Ovary (tissue), 7 donors: ENCODE measurements at regions not wholly inside any gene's neighbourhood (a gene's known extent, or its start where the extent isn't known, plus 50 kb on each side); places are given as distances from the start of the nearest gene placed in this dataset.

Source experiments
- DNase-seq, 5 donors: peaks; one replicate each; pipeline ENCODE4 v3.0.0-alpha.2; 2019 to 2020
- H3K27ac ChIP-seq, 2 donors: fragments of 200-600 bp; one replicate each; pipeline versions ENCODE4 v1.5.1 to v1.8.0; 2019 to 2022
- H3K27me3 ChIP-seq: fragments of 200-600 bp; one replicate; pipeline ENCODE4 v1.8.0; 2022
- H3K36me3 ChIP-seq: fragments of 200-600 bp; sonication (generic); one replicate; pipeline ENCODE4 v1.5.1; 2019
- H3K4me1 ChIP-seq: one replicate; pipeline ENCODE4 v1.8.1; 2013; ENCODE audit warnings: mild to moderate bottlenecking, moderate library complexity; ENCODE audit not compliant: insufficient read depth
- H3K4me3 ChIP-seq: fragments of 200-600 bp; sonication (generic); one replicate; pipeline ENCODE4 v1.5.1; 2017
- H3K9me3 ChIP-seq, 2 donors: fragments of 200-600 bp in 1 of 2; sonication (generic) in 1 of 2; one replicate each; pipeline versions ENCODE4 v1.5.1 to v1.8.1; 2013 to 2019; ENCODE audit warnings: mild to moderate bottlenecking in 1 of 2, moderate library complexity in 1 of 2
- EP300 ChIP-seq: sonication (generic); formaldehyde crosslinking; IDR thresholded peaks from one replicate; pipeline ENCODE4 v1.6.1; 2017; ENCODE audit warnings: antibody characterized with exemption
- POLR2A ChIP-seq: fragments of 450-650 bp; IDR thresholded peaks from one replicate; pipeline ENCODE4 v1.6.1; 2017; ENCODE audit warnings: antibody characterized with exemption, mild to moderate bottlenecking, moderate library complexity
- WGBS, 3 donors: extraction: QIAGEN DNeasy Blood & Tissue Kit in 1 of 3; methylation state at CpG; one replicate each; pipeline versions ENCODE4 v1.1.5 to v1.1.7; 2013 to 2017; 5-methylcytosine and 5-hydroxymethylcytosine counted together
- intact Hi-C, 4 donors: fragments of 100-400 bp; cut with DNase I; formaldehyde crosslinking; loops; one replicate each; pipeline versions ENCODE4 v1.11.0 to v1.15.1; 2022 to 2023
- TF ChIP-seq, protein P1 (sequence below), 3 donors: fragments of 450-650 bp in 2 of 3; fragments of 200-600 bp in 1 of 3; IDR thresholded peaks; one replicate each; pipeline versions ENCODE4 v1.5.1 to v1.8.0; 2016 to 2022; ENCODE audit warnings: antibody characterized with exemption in 3 of 3, mild to moderate bottlenecking in 1 of 3
- donor health status: DM: no; HTN: no; CAD: no; lungs with moderate emphysema.
- donor health status: DM: no; HTN: no; CAD: no.
- donor health status: Bipolar disorder and iron deficiency.
- donor health status: DM: no; HTN: no; CAD: no.
- donor health status: DM: yes; HTN: yes; CAD: no.

DNA sequence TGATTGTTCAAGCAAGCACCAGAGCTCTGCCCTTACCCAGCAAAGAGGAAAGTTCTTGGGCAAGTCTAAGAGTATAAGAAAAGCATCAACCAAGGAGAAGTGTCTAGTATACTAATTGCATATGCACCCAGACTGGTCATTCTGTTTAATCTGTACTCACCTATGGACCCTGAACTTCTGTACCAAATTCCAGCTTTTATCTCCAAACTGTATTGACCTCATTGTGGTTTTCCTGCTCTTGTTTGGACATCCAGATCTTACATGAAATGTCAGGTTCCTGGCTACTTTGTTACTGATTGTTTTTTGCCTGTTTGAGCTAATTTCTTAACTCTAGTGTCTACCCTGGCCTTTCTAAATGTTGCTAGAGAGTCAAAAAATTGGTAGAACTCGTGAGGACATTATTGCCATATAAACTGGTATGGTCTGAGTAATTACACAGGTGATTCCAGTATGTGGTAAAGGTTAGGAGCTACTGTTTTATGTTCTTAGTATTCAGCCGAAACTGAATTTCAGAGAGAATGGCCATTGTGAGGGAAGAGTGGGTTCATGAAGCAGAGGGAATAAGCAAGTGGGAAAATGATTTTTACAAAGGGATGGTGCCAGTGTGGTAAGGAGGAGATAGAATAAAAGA, 146.3 kb downstream of the HNMT start:
- DNase-seq: no peak
- 86 to 90% (median 87%) methylated on average over 2 of the region's 2 CpGs for WGBS, 3 donors
- Histone ChIP-seq H3K27me3 (no peaks in the 10 kb centered on the region), H3K27ac (no peak overlapping the region), H3K4me3 (no peak overlapping the region), H3K36me3 (no peaks in the 10 kb centered on the region), H3K4me1 (no peaks in the 10 kb centered on the region), H3K9me3 (no peaks in the 10 kb centered on the region)
- intact Hi-C loops: no loop called here
- TF ChIP-seq, protein P1, sequence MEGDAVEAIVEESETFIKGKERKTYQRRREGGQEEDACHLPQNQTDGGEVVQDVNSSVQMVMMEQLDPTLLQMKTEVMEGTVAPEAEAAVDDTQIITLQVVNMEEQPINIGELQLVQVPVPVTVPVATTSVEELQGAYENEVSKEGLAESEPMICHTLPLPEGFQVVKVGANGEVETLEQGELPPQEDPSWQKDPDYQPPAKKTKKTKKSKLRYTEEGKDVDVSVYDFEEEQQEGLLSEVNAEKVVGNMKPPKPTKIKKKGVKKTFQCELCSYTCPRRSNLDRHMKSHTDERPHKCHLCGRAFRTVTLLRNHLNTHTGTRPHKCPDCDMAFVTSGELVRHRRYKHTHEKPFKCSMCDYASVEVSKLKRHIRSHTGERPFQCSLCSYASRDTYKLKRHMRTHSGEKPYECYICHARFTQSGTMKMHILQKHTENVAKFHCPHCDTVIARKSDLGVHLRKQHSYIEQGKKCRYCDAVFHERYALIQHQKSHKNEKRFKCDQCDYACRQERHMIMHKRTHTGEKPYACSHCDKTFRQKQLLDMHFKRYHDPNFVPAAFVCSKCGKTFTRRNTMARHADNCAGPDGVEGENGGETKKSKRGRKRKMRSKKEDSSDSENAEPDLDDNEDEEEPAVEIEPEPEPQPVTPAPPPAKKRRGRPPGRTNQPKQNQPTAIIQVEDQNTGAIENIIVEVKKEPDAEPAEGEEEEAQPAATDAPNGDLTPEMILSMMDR (IDR thresholded peaks at IDR 0.05): no peak
- TF ChIP-seq EP300: no peak
- TF ChIP-seq POLR2A: no peak

DNA sequence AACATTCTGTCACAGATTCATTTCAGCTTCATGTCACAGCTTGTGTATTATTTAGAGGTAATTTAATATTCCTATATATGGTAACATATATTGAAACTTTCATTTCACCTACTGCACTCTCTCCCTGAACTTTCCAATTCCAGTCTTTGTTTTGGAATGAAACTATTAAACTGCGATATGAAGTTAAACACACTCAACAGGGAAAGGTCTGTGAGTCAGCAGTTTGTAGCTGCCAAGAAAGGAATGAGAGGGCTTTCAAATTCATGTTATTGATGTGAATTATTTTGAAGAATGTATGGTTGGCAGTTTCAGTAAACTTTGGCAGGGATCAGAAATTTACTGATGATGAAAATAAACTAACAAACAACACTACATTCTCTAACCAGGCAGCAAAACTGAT, 148.3 kb downstream of the HNMT start:
- Histone ChIP-seq H3K4me1 (no peaks in the 10 kb centered on the region), H3K9me3 (no peaks in the 10 kb centered on the region), H3K27ac (no peak overlapping the region), H3K27me3 (no peaks in the 10 kb centered on the region), H3K36me3 (no peaks in the 10 kb centered on the region), H3K4me3 (no peak overlapping the region)
- DNase-seq: no peak
- intact Hi-C loops: no loop called here
- TF ChIP-seq, protein P1 (IDR thresholded peaks at IDR 0.05): no peak
- TF ChIP-seq EP300 (no peak), POLR2A (no peak)
- 43 to 58% (median 45%) methylated on average over 1 of the region's 1 CpG for WGBS, 3 donors

DNA sequence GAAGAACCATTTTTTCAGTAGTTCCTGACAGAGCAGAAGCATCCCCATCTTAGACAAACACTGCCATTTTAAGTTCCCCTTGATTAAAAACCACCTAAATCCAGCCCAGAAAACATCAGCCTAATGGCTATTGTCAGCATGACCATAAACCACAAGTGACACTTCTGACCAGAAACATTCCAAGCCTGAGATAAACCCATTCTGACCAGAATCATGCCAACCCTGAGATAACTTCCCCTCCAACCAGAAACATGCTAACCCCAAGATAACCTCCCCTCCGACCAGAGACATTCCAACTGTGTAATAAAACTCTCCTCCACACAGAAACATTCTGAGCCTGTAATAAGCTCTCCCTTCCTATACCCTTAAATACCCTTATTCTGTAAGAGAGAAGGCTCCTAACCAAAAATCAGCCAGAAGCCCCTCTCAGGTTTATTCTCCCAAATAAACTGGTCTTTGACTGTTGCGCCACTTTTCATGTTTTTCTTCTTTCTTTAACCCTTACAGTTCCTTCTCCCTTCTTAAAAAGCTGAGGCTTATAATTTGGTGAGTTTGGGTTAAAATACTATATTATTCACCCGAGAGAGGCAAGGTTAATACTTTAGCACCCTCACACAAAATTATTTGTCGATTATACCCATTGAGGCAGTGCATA, 149.7 kb downstream of the HNMT start:
- Histone ChIP-seq H3K36me3 (no peaks in the 10 kb centered on the region), H3K4me1 (no peaks in the 10 kb centered on the region), H3K4me3 (no peak overlapping the region), H3K27me3 (no peaks in the 10 kb centered on the region), H3K9me3 (no peaks in the 10 kb centered on the region), H3K27ac (no peak overlapping the region)
- TF ChIP-seq POLR2A (no peak), EP300 (no peak)
- TF ChIP-seq, protein P1 (IDR thresholded peaks at IDR 0.05): no peak
- intact Hi-C loops: no loop called here
- DNase-seq: no peak
- 84 to 85% (median 84%) methylated on average over 4 of the region's 4 CpGs for WGBS, 3 donors

DNA sequence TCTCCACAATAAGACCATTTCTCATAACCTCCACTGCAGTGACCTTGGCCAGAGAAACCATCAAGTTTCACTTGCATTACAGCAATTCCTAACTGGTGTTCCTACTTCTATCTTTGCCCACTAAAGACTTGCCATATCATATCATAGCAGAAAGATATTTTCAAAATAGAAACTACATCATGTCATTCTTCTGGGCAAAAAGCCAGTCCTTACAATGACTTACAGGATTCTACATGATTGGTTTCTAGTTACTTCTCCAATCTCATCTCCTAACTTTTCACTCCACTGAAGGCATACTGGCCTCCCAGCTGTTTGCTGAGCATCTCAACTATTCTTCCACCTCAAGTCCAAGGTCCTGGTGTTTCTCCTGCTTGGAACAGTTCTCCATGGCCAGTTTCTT, 151.4 kb downstream of the HNMT start:
- H3K4me3 ChIP-seq: no peak overlapping the region
- no peak overlapping the region for H3K27ac ChIP-seq
- H3K9me3 ChIP-seq: no peaks in the 10 kb centered on the region
- H3K27me3 ChIP-seq: no peaks in the 10 kb centered on the region
- no peak for TF ChIP-seq POLR2A
- no peaks in the 10 kb centered on the region for H3K36me3 ChIP-seq
- no peaks in the 10 kb centered on the region for H3K4me1 ChIP-seq
- DNase-seq: no peak
- intact Hi-C loops: no loop called here

DNA sequence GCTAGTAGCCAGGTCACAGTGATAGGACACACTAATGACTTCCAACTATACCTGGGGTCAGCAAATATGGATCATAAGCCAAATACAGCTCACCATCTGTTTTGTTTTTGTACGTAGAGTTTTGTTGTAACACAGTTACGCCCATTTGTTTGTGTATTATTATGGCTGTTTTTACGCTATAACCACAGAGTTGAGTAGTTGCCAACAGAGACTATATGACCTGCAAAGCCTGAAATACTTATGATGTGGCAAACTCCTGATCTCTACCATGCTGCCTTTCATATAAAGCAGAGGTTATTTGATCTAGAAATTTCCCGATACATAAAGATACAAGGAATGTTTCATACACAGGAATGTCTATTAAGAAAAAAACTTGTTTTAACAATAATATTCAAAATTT, 152.2 kb downstream of the HNMT start:
- DNase-seq: no peak
- intact Hi-C loops: no loop called here

More for the DNA sequence above, 152.2 kb downstream of the HNMT start:
- Histone ChIP-seq H3K36me3 (no peaks in the 10 kb centered on the region), H3K27me3 (no peaks in the 10 kb centered on the region), H3K27ac (no peak overlapping the region), H3K9me3 (no peaks in the 10 kb centered on the region), H3K4me1 (no peaks in the 10 kb centered on the region), H3K4me3 (no peak overlapping the region)
- 89 to 95% (median 91%) methylated on average over 4 of the region's 4 CpGs for WGBS, 3 donors
- TF ChIP-seq POLR2A (no peak), EP300 (no peak)
- TF ChIP-seq, protein P1 (IDR thresholded peaks at IDR 0.05): no peak
